ENCODE measurements at regions not wholly inside any gene's neighbourhood (a gene's known extent, or its start where the extent isn't known, plus 50 kb on each side); places are given as distances from the start of the nearest gene placed in this dataset.

DNA sequence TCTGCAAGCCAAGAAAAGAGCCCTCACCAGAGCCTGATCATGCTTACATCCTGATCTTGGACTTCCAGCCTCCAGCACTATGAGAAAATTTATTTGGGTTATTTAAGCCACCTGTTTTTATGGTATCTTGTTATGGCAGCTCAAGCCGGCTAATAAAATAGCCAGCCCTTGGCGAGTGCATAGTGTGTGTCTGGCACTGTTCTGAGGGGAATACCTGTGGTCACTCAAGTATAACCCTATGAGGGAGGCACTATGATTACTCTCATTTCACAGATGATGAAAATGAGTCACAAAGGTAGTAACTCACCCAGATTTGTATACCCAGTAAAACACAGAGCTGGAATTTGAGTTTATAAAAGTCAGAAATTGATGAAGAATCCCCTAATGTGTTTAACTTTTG lies 556.9 kb upstream of the SETBP1 start:
- TF ChIP-seq, protein P1, sequence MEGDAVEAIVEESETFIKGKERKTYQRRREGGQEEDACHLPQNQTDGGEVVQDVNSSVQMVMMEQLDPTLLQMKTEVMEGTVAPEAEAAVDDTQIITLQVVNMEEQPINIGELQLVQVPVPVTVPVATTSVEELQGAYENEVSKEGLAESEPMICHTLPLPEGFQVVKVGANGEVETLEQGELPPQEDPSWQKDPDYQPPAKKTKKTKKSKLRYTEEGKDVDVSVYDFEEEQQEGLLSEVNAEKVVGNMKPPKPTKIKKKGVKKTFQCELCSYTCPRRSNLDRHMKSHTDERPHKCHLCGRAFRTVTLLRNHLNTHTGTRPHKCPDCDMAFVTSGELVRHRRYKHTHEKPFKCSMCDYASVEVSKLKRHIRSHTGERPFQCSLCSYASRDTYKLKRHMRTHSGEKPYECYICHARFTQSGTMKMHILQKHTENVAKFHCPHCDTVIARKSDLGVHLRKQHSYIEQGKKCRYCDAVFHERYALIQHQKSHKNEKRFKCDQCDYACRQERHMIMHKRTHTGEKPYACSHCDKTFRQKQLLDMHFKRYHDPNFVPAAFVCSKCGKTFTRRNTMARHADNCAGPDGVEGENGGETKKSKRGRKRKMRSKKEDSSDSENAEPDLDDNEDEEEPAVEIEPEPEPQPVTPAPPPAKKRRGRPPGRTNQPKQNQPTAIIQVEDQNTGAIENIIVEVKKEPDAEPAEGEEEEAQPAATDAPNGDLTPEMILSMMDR (IDR thresholded peaks at IDR 0.05; ENCODE audit: insufficient read depth, low read length, poor library complexity, severe bottlenecking), result no peak
- TF ChIP-seq EZH2phosphoT487 (conservative IDR thresholded peaks at IDR 0.05; ENCODE audit: low read length), result no peak

Data from SU-DHL-6 (cell line).